GF-D8 (cell line): ENCODE measurements at regions not wholly inside any gene's neighbourhood (a gene's known extent, or its start where the extent isn't known, plus 50 kb on each side); places are given as distances from the start of the nearest gene placed in this dataset.

Experiments used
- DNase-seq: peaks from one replicate; lab custom pipeline; 2025; lab: John Stamatoyannopoulos, UW

DNA sequence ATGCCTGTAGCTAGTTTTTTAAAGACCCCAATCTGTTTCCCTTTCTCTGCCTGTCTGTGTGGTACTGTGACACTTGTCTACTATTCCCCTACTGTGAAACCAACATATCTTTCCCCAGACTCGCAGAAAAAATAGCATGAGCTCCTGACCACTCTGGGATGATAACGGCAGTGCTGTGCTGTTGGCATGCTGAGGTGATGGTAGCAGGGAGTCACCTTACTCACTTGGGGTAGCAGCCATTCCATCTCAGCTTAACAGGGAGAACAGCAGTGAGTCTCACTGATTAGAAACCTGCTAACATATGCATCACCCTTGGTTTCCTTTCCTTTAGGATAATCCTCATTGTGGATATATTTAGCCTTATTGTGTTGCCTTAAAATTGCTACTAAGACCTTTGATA is 469.6 kb upstream of the FZD8 start:
- no peak for DNase-seq

DNA sequence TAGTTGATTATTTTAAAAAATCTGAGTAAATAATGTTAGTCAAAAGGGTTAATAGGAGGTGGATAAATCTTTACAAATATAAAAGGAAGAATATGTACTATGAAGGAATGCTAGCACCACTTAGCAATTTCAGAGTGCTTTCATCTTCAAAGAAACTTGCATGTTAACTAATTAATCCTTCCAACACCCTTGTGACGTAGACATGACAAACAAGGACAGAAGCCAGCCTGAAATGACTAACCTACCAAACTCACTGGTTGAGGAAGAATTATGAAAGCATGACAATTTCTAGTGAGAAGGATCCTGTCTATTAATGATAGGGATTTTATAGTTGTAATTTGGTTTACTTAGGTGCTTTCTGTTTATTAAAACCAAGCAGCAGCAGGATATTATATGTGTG is 468.0 kb upstream of the FZD8 start:
- DNase-seq: no peak

DNA sequence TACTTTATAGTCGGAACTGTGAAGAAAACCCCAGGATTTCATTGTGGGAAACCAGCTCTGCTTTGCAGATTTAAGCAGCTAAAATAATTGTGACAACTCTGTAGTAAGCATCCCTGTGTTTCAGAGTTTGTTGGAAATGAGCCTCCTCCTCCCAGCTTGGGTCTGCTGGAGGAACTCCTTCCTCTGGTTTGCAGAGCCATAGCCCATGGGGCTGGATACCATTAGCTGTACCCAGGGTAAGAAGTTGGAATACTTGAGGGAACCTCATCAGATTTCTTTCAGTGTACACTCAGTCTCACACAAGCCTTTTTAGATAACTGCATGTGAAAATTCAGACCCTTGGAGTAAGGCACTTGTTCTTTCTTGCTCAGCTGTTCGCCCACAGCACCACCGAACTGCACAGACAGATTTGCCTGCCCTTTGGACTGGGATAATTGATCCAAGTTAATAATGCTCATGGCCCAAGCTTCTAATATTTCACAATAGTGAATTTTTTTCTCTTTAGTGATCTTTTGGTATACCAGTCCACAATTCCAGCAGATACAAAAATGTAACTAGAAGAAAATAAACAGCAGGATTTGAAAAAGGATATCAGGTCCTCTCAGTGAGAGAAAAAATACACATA is 467.4 kb upstream of the FZD8 start:
- no peak for DNase-seq

- DNase-seq: no peak
Measured at GRCh38 chr10:36097696-36098095, 455.6 kb upstream of the FZD8 start.

- DNase-seq: no peak
Measured at GRCh38 chr10:36096576-36096975, 454.5 kb upstream of the FZD8 start.

DNA sequence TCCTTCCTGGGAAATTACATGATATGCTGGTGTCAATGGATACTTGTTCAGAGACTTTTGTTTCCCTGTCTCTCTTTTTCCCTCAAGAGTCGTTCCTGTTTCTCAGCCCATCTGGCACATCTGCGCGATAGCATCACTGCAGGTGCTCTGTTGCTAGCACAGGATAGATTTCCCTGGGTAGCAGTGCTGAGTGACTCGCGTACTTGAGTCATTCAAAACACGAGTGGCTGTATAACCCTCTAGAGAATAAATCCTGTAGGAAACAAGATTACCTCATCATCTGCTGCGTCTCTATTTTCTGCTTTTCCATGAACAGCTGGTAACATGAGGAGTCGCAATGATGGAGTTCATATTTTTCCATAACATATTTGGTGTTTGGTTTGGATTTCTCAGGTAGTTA is 452.0 kb upstream of the FZD8 start:
- no peak for DNase-seq

DNA sequence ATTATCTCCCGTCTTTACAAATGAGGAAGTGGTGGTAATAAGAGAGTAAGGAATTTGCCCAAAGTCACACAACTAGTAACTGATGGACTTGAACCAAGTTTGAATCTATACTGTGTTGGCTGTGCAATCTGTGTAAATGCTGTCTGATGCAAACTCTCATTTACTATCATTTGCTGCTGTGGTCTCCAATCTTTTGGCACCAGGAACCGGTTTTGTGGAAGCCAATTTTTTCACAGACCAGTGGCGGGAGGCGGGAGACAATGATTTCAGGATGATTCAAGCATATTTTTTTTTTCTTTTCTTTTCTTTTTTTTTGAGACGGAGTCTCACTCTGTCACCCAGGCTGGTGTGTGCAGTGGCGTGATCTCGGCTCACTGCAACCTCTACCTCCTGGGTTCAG is 450.0 kb upstream of the FZD8 start:
- DNase-seq: no peak

DNA sequence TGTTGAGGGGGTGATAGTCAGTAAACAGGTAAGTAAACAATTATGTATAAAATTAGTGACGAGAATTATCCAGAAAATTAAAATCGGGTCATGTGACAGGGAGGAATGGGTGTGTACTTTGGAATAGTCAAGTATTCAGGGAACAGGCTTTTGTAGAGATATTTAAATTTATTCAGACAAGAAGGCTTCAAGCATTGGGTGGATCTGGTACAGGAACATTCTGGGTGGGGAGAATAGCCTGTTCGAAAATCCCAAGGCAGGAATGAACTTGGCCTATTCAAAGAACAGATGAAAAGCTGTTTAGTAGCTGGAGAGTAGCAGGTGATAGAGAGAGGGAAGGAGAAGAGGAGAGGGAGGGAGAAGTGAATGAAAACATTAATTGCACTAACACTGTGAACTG is 448.9 kb upstream of the FZD8 start:
- DNase-seq: no peak

DNA sequence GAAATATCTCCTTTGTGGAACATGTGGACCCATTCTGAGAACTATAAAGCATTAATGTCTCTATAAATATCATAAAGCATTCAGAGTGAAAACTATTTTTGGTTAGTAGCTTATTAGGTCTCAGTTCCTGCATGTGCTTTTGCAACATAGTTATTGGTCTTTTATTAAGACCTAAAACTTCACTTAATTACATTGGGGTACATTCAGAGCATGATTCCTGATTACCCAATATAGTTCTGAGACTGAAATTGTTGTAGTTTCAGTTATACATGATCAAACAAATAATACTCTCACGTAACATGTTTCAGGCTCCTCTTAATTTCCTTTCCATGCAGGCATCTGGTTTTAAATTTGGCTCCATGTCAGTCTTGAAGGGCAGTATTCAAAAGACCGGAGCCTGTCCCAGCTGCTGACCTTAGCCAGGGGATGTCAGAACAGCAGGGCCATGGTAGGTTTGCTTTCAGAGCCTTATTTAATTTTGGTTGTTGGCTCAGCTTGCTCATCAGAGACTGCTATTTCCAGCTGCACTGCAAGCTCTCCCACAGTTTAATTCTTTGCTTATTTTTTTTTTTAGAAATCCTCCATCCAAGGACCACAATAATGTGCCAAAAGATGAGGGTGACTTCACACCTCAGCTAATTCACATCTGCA is 447.8 kb upstream of the FZD8 start:
- DNase-seq: no peak

DNA sequence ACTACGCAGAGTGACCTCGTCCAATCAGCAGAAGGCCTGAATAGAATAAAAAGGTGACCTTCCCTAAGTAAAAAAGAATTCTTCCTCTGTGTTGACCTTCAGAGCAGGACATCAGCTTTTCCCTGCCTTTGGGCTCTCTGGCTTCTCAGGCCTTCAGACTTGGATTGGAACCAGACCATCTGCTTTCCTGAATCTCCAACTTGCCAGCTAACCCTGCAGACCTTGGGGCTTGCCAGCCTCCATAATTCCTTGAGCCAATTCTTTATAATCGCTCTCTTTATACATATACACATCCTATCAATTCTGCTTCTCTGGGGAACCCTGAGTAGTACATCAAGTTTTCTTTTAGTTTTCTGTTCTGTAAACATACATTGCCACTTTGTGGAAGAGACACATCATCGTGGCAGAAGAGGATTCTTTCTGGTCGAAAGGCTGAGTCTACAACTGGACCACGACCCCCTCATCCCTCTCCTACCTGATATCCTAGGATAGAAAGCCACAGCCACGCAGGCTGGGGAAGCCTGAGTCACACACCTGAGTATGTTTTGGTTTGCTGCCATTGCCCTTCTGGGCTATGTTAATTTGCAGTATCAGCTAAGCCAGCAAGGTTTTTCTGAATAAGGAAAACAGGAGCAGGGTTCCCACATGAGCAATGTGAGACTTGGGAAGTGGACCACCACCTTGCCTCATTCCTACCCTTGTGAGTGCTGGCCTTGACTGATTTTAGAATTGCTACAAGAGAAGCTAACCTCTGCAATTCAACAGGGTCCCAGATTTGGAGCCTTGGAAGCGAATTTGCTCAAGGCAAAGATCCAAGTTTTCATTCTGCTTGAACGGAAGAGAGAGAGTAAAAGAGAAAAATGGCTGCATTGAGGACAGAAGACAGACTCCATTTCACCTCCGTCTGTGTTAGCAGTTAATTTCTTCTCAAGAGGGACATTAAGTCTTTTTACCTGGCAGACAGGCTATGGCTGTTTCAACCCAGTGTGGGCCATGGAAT is 445.2 kb upstream of the FZD8 start:
- DNase-seq: no peak

DNA sequence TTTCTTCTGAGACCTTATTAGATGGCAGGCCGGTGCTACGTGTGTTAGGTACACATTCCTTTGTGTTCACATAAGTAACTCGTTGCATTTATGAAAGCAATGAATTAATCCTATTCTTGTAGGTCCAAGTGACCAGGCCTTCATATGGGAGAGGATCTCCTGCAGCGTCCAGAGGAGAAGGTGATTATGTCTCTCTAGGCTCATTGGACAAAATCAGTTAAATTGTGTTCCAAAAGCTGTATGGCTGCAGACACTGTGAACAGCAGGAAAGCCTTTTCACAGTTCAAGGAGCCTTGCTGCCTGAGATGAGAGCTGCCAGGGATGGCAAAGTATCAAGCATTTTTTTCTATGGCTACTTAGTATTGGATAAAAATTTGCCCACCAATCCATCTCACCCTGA is 433.1 kb upstream of the FZD8 start:
- DNase-seq: no peak

- DNase-seq: no peak
Measured at GRCh38 chr10:36073796-36074345, 431.8 kb upstream of the FZD8 start.

- DNase-seq: no peak
Measured at GRCh38 chr10:36068542-36068941, 426.4 kb upstream of the FZD8 start.

DNA sequence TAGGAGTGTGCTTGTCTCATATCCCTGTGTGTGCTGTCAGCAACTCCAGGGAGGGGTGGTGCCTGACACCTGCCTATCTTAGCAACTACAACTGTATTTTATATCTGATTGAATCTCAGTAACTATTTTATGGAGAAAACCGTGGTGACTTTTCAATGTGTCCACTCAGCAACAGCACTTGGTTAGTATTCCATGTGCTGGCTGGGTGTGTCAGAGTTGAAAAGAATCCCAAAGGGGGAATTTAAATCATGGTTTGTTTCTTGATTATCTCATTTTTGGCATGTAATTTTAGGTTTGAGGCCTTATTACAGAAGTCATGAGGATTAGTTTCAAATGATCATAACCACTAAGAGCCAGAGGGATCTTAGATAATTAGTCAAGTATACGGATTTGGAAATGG is 425.7 kb upstream of the FZD8 start:
- DNase-seq: no peak

- no peak for DNase-seq
Measured at GRCh38 chr10:36066850-36067249, 424.8 kb upstream of the FZD8 start.

GRCh38 chr10:36066102-36066501 is 424.0 kb upstream of the FZD8 start:
- no peak for DNase-seq

DNA sequence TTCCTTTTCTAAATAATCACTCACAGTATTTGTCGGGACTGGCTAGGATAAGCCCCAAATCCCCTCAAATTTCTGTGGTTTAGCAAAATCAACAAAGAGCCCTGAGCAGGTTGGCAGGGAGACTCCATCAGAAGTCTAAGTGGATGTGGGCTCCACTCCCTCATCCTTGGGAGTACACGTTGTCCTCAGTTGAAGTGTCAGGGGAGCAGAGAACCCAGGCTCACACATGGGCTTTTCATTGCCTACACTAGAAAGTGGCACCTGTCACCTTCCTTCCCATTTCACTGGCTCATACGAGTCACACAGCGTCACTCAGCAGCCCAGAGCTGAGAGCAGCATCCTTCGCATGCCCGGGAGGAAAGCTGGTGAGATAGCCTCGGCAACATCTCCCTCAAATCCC is 421.3 kb upstream of the FZD8 start:
- no peak for DNase-seq

DNA sequence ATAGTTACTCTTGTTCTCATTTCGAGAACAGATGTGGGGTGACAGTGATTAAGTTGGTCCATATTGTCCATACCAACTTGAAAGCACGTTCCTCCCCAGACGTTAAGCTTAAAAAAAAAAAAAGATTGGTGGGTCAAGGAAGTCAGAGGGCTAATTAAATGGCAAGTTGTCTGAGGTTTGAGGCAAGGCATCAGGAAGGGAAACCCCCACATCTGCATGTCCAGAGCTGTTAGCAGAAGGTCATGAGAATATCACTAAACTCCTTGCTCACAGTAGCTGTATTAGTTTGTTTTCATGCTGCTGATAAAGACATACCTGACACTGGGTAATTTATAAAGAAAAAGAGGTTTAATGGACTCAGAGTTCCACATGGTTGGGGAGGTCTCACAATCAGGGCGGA is 415.6 kb upstream of the FZD8 start:
- DNase-seq: no peak

GRCh38 chr10:36057180-36057579 is 415.1 kb upstream of the FZD8 start:
- DNase-seq: no peak

DNA sequence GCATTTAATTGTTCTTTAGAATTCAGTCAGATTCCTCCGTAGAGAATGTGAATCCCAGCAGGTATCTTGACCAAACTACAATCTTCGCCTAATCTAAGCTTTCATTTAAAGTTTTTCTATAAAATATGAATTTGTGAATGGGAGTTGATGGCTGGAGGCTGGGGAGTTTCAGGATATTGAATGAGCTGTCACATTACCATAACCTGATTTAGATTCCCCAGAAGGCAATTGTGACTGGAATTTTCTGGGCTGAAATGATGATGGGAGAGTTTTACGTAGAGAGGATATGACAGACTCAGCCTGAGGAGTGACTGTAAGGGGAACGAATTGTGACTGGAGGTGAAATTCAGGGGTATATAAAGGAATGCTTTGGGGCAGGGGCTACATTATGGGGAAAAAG is 411.7 kb upstream of the FZD8 start:
- DNase-seq: no peak

DNA sequence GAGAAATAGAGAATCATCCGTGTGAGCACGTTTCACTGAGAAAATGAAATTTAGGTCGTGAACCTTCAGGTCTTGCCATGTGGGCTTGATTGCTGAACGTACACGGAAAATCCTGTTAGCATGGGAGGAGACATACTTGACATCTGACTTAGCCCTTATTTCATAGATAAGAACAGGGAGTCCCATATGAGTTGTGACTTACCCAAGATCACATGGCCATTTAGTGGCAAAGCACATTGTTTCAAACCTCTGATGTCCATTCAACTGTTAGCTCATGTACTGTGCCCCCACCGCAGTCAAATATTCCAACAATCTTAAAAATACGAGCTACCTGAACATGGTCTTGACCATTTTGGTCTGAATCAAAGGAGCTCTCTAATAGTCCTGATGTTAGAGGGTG is 411.2 kb upstream of the FZD8 start:
- no peak for DNase-seq

GRCh38 chr10:36051500-36051991 is 409.4 kb upstream of the FZD8 start:
- DNase-seq: no peak
